GM12892 (cell line): ENCODE measurements at regions not wholly inside any gene's neighbourhood (a gene's known extent, or its start where the extent isn't known, plus 50 kb on each side); places are given as distances from the start of the nearest gene placed in this dataset.

ENCODE experiments used
- POLR2A ChIP-seq: IDR thresholded peaks from 2 replicates; pipeline ENCODE4 v1.6.1; 2011; ENCODE audit warnings: low read depth, low read length, control low read depth
- POLR2AphosphoS5 ChIP-seq: IDR thresholded peaks from 2 replicates; pipeline ENCODE4 v1.6.1; 2011; ENCODE audit warnings: low read depth, low read length, control low read depth
- TAF1 ChIP-seq: IDR thresholded peaks from 2 replicates; pipeline ENCODE4 v1.6.1; 2011; ENCODE audit warnings: low read depth, mild to moderate bottlenecking, control low read depth, low read length, borderline replicate concordance

- no peak for TF ChIP-seq POLR2A
- TF ChIP-seq POLR2AphosphoS5, result no peak
- no peak for TF ChIP-seq TAF1
Measured at GRCh38 chr2:5497874-5498273, 194.3 kb upstream of the SOX11 start.
